ENCODE measurements at regions not wholly inside any gene's neighbourhood (a gene's known extent, or its start where the extent isn't known, plus 50 kb on each side); places are given as distances from the start of the nearest gene placed in this dataset.

- POLR2A ChIA-PET = no interaction called here
- CTCF ChIA-PET = no interaction called here
- no peak for TF ChIP-seq CTCF (IDR thresholded peaks at IDR 0.05; ENCODE audit: control extremely low read depth, extremely low read depth, low read depth, missing control alignments)
- DNase-seq (ENCODE audit: extremely low spot score) = no peak
Measured at GRCh38 chr12:3931776-3932175, 58.6 kb upstream of the PARP11 start.

- POLR2A ChIA-PET = no interaction called here
- CTCF ChIA-PET = no interaction called here
- no peak for DNase-seq (ENCODE audit: extremely low spot score)
- no peak for TF ChIP-seq CTCF (IDR thresholded peaks at IDR 0.05; ENCODE audit: control extremely low read depth, extremely low read depth, low read depth, missing control alignments)
Measured at GRCh38 chr12:3931206-3931605, 58.0 kb upstream of the PARP11 start.

DNA sequence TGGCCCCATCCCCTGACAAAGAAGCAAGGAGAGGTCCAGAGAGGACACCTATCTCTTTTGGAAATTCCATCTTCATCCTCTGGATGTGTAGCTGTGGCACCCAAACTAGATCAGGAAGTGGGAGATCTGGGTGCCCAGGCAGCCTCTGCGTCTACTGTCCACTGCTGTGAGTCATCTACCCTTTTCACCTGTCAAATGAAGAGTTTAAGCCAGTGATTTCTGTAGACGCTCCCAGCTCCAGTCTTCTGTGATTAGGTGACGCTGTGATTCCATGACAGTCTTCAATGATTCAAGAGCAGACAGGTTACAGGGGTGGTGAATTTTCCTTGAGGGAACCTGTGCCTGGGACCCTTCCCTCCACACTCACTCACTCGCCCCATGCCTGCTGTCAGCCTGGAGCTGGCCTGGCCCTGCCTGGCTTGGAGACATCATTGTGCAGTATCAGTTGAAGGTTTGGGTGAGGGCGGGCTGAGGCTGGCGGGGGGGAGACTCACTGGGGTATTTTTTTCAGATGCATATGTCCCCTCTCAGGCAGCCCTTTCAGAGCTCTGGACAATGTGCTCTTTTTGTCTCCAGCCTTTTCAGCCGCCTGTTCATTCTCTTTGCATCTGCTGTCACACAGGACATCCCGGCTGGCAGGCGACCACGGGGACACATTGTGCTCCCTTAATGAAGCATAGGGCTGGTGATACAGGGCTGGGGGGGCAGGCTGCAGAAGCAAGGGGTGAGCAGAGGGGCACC, 56.8 kb upstream of the PARP11 start:
- CTCF ChIA-PET = interaction anchor here (1.3 to 2.0 kb wide), 4 partner anchors 10 to 347 kb away, joined by 3 to 7 read pairs (median 4); no protein-coding TSS in a partner anchor
- DNase-seq (ENCODE audit: extremely low spot score) = no peak
- TF ChIP-seq CTCF (IDR thresholded peaks at IDR 0.05; ENCODE audit: control extremely low read depth, extremely low read depth, low read depth, missing control alignments) = no peak
- POLR2A ChIA-PET = no interaction called here

GRCh38 chr12:3928538-3929184, 55.5 kb upstream of the PARP11 start:
- CTCF ChIA-PET = interaction anchor here (1.3 to 2.0 kb wide), 4 partner anchors 11 to 348 kb away, joined by 3 to 7 read pairs (median 4); no protein-coding TSS in a partner anchor
- no peak for TF ChIP-seq CTCF (IDR thresholded peaks at IDR 0.05; ENCODE audit: control extremely low read depth, extremely low read depth, low read depth, missing control alignments)
- POLR2A ChIA-PET = interaction anchor here (0.7 kb wide), 1 partner anchor 12 kb away, joined by 3 read pairs; no protein-coding TSS in a partner anchor
- DNase-seq (ENCODE audit: extremely low spot score) = peak; percentile 27

GRCh38 chr12:3925621-3926020, 52.4 kb upstream of the PARP11 start:
- ChIA-PET CTCF (interaction anchor here (0.9 kb wide), 1 partner anchor 9 kb away, joined by 3 read pairs; no protein-coding TSS in a partner anchor), POLR2A (no interaction called here)
- DNase-seq (ENCODE audit: extremely low spot score) = no peak
- no peak for TF ChIP-seq CTCF (IDR thresholded peaks at IDR 0.05; ENCODE audit: control extremely low read depth, extremely low read depth, low read depth, missing control alignments)

- ChIA-PET POLR2A (no interaction called here), CTCF (interaction anchor here (0.9 to 1.3 kb wide), 2 partner anchors 10 to 16 kb away, joined by 3 to 4 read pairs; no protein-coding TSS in a partner anchor)
- no peak for TF ChIP-seq CTCF (IDR thresholded peaks at IDR 0.05; ENCODE audit: control extremely low read depth, extremely low read depth, low read depth, missing control alignments)
- DNase-seq (ENCODE audit: extremely low spot score) = no peak
Measured at GRCh38 chr12:3924761-3925160, 51.6 kb upstream of the PARP11 start.

Data from GM10248 (cell line).